CD8-positive, alpha-beta memory T cell (primary cell): ENCODE measurements at regions not wholly inside any gene's neighbourhood (a gene's known extent, or its start where the extent isn't known, plus 50 kb on each side); places are given as distances from the start of the nearest gene placed in this dataset.
A peak's percentile ranks its signal among the peaks of the same experiment; 100 is the strongest.

Experiments
- CTCF ChIA-PET: fragments of 350-600 bp; sonication (Branson Sonifier 250); formaldehyde crosslinking; loops from one replicate; lab custom pipeline; 2021; ENCODE audit warnings: antibody characterized with exemption; lab: Charles Lee
- POLR2A ChIA-PET: fragments of 350-600 bp; sonication (Branson Sonifier 250); formaldehyde crosslinking; loops from one replicate; lab custom pipeline; 2021; ENCODE audit warnings: antibody characterized with exemption; lab: Charles Lee
- DNase-seq, 5 donors: peaks; one replicate each; pipeline versions ENCODE4 v3.0.0 to v3.0.0-alpha.2; 2020 to 2022; ENCODE audit warnings: mixed read lengths in 1 of 5
- H3K27ac ChIP-seq: one replicate; pipeline ENCODE4 v1.7.0; 2013; ENCODE audit warnings: low read depth, mild to moderate bottlenecking, low read length, moderate library complexity
- H3K27me3 ChIP-seq: 2 replicates; pipeline ENCODE4 v1.7.0; 2013; ENCODE audit warnings: low read length, mild to moderate bottlenecking; ENCODE audit not compliant: insufficient read depth, poor library complexity, severe bottlenecking
- H3K36me3 ChIP-seq: 2 replicates; pipeline ENCODE4 v1.7.0; 2013; ENCODE audit warnings: mild to moderate bottlenecking, low read length, moderate library complexity; ENCODE audit not compliant: insufficient read depth
- H3K4me1 ChIP-seq: 2 replicates; pipeline ENCODE4 v1.7.0; 2013; ENCODE audit warnings: mild to moderate bottlenecking, low read length, moderate library complexity; ENCODE audit not compliant: insufficient read depth
- H3K4me3 ChIP-seq: 2 replicates; pipeline ENCODE4 v1.7.0; 2013; ENCODE audit warnings: mild to moderate bottlenecking, low read length
- H3K9me3 ChIP-seq: 2 replicates; pipeline ENCODE4 v1.7.0; 2013; ENCODE audit warnings: mild to moderate bottlenecking, low read length
- H3K27ac Mint-ChIP-seq, 8 donors: one replicate each; pipeline ENCODE4 v1.8.0; 2020 to 2021; ENCODE audit warnings: mixed read lengths in 8 of 8, mild to moderate bottlenecking in 6 of 8, inconsistent platforms in 3 of 8, moderate library complexity in 3 of 8
- H3K27me3 Mint-ChIP-seq, 2 donors: one replicate each; pipeline ENCODE4 v1.8.0; 2020 to 2021; ENCODE audit warnings: mixed read lengths in 2 of 2, mild to moderate bottlenecking in 1 of 2, moderate library complexity in 1 of 2
- H3K36me3 Mint-ChIP-seq, 3 donors: one replicate each; pipeline ENCODE4 v1.8.0; 2020 to 2021; ENCODE audit warnings: mixed read lengths in 3 of 3, inconsistent platforms in 1 of 3, mild to moderate bottlenecking in 1 of 3
- H3K4me1 Mint-ChIP-seq, 3 donors: one replicate each; pipeline ENCODE4 v1.8.0; 2020 to 2021; ENCODE audit warnings: mixed read lengths in 3 of 3, inconsistent platforms in 1 of 3, mild to moderate bottlenecking in 1 of 3
- H3K4me3 Mint-ChIP-seq, 7 donors: one replicate each; pipeline ENCODE4 v1.8.0; 2020 to 2021; ENCODE audit warnings: mixed read lengths in 7 of 7, mild to moderate bottlenecking in 6 of 7, moderate library complexity in 4 of 7, inconsistent platforms in 2 of 7
- H3K9me3 Mint-ChIP-seq, 5 donors: one replicate each; pipeline ENCODE4 v1.8.0; 2020 to 2022; ENCODE audit warnings: mixed read lengths in 5 of 5, mild to moderate bottlenecking in 3 of 5, moderate library complexity in 2 of 5, inconsistent platforms in 1 of 5

DNA sequence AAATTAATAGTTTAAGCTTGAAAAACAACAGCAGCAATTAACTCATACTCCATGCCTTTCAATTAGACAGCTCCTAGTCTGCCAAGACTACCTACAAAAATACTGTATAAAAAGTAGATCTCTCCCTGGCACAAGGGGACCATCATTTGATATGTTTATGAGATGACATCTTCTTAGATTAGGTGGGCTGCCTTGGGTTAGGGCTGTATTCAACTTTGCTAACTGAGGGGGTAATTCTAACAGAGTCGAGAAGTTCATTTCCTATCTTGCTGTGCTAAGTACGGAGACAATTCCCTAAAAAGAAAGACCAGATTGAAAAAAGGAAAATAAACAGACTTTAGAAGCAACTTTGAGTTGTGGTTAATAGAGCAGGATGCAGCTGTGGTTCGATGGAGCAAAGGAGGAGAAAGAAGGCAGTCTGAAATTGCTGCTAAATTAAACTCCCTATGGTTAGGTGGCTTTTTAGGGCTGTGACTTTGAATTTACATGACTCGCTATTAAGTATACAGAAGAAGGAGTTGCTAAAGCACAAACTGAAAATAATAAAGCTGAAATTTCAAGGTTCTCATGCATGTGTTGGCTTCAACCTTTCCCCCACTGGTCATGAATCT is 75.4 kb downstream of the CDC7 start:
- DNase-seq, result no peak
- H3K4me3 Mint-ChIP-seq, result peak overlapping the region in 2 of 7 donors; percentile 3 to 4
- H3K4me3 ChIP-seq, result no peak overlapping the region
- H3K27ac ChIP-seq, result no peak overlapping the region
- H3K27me3 Mint-ChIP-seq, result no peaks in the 10 kb centered on the region
- H3K9me3 ChIP-seq, result no peaks in the 10 kb centered on the region
- peaks cover 25 to 44% (median 32%) of the 10 kb centered on the region in 3 donors for H3K4me1 Mint-ChIP-seq
- no peaks in the 10 kb centered on the region for H3K36me3 ChIP-seq
- no peaks in the 10 kb centered on the region for H3K9me3 Mint-ChIP-seq
- no peaks in the 10 kb centered on the region for H3K27me3 ChIP-seq
- peaks cover 0 to 7% (median 2%) of the 10 kb centered on the region in 3 donors for H3K36me3 Mint-ChIP-seq
- peak overlapping the region in 3 of 8 donors; percentile 16 to 43 (median 35) for H3K27ac Mint-ChIP-seq
- CTCF ChIA-PET, result interaction anchor here (1.0 to 3.3 kb wide), 3 partner anchors 22 to 63 kb away, joined by 3 to 11 read pairs (median 4); no protein-coding TSS in a partner anchor
- POLR2A ChIA-PET, result interaction anchor here (0.6 kb wide), 1 partner anchor 16 kb away, joined by 3 read pairs; no protein-coding TSS in a partner anchor
- peaks cover 11% of the 10 kb centered on the region for H3K4me1 ChIP-seq

DNA sequence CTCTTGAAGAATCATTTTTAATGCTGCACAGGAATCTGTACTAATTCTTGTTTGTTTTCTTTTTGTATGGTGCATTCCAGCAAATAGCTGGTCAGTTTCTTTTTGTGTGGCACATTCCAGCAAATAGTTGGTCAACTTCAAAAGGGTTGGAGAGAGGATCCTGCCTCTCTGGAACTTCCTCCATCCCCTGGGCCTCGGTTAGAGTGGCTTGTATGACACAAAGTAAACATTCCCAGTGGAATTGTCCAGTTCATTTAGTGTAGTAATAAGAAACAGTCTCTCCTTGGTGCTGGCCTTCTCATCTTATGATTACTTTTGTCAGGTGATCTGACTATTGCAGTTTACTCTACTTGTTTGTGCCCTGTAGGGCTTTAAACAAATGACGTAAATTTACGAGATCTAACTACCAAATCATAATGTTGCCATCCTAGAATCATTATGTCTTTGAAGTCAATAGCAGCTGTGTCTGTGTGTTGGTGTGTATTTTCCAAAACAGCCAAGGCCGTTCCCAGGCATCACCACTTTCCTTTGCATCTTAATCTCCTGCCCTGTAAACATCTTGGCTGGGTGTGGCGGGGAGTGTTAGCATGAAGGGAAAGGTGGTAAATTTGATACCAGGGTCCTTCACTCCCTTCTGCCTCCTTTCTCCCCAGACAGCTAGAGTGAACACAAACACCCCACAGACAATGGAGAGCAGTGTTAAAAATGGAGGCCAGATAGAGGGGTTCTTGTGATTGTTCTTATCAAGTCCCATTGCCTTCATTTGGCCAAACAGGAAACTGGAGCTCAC is 77.9 kb downstream of the CDC7 start:
- Histone ChIP-seq H3K27ac (no peak overlapping the region), H3K4me3 (no peak overlapping the region), H3K36me3 (no peaks in the 10 kb centered on the region), H3K9me3 (no peaks in the 10 kb centered on the region), H3K4me1 (peaks cover 11% of the 10 kb centered on the region), H3K27me3 (no peaks in the 10 kb centered on the region)
- POLR2A ChIA-PET, result interaction anchor here (1.0 kb wide), 1 partner anchor 27 kb away, joined by 3 read pairs; no protein-coding TSS in a partner anchor
- Mint-ChIP-seq H3K4me3 (no peak overlapping the region), H3K27ac (no peak overlapping the region), H3K9me3 (no peaks in the 10 kb centered on the region), H3K36me3 (peaks cover 0 to 7% (median 0%) of the 10 kb centered on the region in 3 donors), H3K27me3 (no peaks in the 10 kb centered on the region), H3K4me1 (peaks cover 22 to 37% (median 24%) of the 10 kb centered on the region in 3 donors)
- DNase-seq, result no peak
- CTCF ChIA-PET, result no interaction called here

DNA sequence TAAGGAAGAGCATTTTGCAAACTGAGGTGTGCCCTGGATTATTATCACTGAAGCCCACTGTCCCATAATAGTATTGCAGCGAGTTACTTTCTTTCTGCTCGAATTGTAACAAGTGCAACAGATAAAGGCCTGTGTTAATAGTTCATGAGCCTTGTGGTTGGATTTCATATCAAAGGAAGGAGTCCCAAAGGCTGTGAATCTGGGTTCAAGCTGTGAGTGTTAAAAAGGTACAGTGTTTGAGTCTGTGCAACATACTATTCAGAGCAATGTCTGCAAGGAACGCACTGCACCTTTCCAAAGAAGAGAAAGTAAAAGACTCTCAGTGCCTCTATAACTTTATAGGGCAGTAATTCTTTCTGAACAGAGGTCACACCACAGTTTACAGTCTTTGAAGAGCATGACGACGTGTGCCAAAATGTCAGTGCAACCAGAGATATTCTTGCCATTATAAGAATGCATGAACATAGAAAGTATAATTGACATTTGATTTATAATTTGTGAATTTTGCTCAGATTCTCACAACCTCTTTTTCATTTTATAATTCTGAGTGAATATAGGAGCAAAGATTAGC is 79.1 kb downstream of the CDC7 start:
- Mint-ChIP-seq H3K36me3 (peaks cover 0 to 7% (median 0%) of the 10 kb centered on the region in 3 donors), H3K9me3 (no peaks in the 10 kb centered on the region), H3K27ac (no peak overlapping the region), H3K4me3 (no peak overlapping the region), H3K27me3 (no peaks in the 10 kb centered on the region), H3K4me1 (peaks cover 27 to 43% (median 28%) of the 10 kb centered on the region in 3 donors)
- Histone ChIP-seq H3K27ac (no peak overlapping the region), H3K4me3 (no peak overlapping the region), H3K9me3 (no peaks in the 10 kb centered on the region), H3K4me1 (peaks cover 11% of the 10 kb centered on the region), H3K36me3 (no peaks in the 10 kb centered on the region), H3K27me3 (no peaks in the 10 kb centered on the region)
- DNase-seq, result no peak
- POLR2A ChIA-PET, result no interaction called here
- CTCF ChIA-PET, result no interaction called here

DNA sequence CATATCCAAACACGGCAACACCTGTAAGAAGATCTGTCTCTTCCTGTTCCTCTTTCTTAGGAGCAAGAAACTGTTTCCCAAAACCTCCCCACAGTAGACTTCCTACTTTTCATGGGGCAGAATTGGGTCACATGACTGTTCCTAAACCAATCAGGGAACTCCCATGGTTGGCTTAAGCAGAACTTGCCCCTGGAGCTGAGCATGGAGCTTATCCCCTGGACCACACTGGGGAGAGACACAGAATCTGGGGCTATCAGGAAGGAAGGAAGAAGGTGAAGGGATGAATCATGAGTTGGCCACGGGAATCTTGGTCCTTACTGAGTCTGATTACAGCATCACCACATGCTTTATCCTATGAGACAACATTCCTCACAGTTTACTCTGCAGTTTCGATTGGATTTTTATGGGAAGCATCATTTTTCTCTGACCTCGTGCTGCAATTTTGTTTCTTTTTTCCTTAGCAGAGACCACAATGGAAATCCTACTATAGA is 81.8 kb downstream of the CDC7 start:
- H3K27ac Mint-ChIP-seq, result peak overlapping the region in 1 of 8 donors; percentile 4
- H3K4me1 Mint-ChIP-seq, result peaks cover 18 to 34% (median 19%) of the 10 kb centered on the region in 3 donors
- Histone ChIP-seq H3K27me3 (no peaks in the 10 kb centered on the region), H3K36me3 (no peaks in the 10 kb centered on the region), H3K9me3 (no peaks in the 10 kb centered on the region), H3K27ac (no peak overlapping the region), H3K4me1 (no peaks in the 10 kb centered on the region), H3K4me3 (no peak overlapping the region)
- H3K36me3 Mint-ChIP-seq, result peaks cover 0 to 9% (median 2%) of the 10 kb centered on the region in 3 donors
- no peak for DNase-seq
- no peaks in the 10 kb centered on the region for H3K27me3 Mint-ChIP-seq
- no peaks in the 10 kb centered on the region for H3K9me3 Mint-ChIP-seq
- ChIA-PET POLR2A (no interaction called here), CTCF (no interaction called here)
- H3K4me3 Mint-ChIP-seq, result no peak overlapping the region

DNA sequence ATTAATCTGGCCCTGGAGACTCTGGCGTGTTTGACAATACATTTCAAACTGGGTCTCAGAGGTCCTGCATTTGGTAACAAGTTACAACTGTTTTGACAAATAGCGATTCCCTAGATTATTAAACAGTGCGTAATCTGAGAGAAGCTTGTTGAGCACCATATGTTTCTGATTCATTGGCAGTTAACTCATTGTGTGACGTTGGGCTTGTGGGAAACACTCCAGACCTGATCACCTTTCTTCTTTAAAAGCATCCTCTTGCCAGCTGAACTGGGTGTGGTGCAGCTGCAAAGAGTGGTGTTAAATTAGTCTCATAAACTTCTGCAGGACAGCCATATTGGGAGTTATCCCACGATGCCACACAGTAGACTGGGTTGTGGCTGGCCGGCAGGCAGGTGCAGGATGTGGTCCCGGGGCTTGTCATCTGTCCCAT is 82.7 kb downstream of the CDC7 start:
- Mint-ChIP-seq H3K27me3 (no peaks in the 10 kb centered on the region), H3K36me3 (peaks cover 0 to 9% (median 2%) of the 10 kb centered on the region in 3 donors), H3K27ac (no peak overlapping the region), H3K4me1 (peaks cover 18 to 31% (median 19%) of the 10 kb centered on the region in 3 donors), H3K4me3 (no peak overlapping the region), H3K9me3 (no peaks in the 10 kb centered on the region)
- H3K4me3 ChIP-seq, result no peak overlapping the region
- DNase-seq, result no peak
- no peak overlapping the region for H3K27ac ChIP-seq
- no peaks in the 10 kb centered on the region for H3K36me3 ChIP-seq
- H3K27me3 ChIP-seq, result no peaks in the 10 kb centered on the region
- ChIA-PET POLR2A (interaction anchor here (0.8 kb wide), 1 partner anchor 12 kb away, joined by 4 read pairs; no protein-coding TSS in a partner anchor), CTCF (no interaction called here)
- no peaks in the 10 kb centered on the region for H3K9me3 ChIP-seq
- H3K4me1 ChIP-seq, result no peaks in the 10 kb centered on the region

DNA sequence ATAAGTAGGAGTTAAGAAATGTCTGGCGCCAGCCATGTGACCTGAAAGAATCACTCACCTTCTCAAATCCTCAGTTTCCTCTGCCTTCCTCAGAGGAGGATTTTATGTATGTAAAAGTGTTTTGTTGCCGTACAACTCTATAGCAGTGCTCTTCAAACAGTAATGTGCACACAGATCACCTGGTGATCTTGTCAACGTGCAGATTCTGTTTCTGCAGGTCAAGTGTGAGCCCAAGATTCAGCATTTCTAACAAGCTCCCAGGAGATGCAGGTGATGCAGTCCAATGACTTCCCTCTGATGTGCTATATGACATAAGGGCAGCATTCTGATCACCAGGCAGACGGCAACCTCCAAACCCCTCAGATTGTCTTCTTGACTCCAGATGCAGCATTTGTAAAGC is 83.7 kb downstream of the CDC7 start:
- Histone ChIP-seq H3K27me3 (no peaks in the 10 kb centered on the region), H3K27ac (no peak overlapping the region), H3K4me3 (no peak overlapping the region), H3K4me1 (no peaks in the 10 kb centered on the region), H3K9me3 (no peaks in the 10 kb centered on the region), H3K36me3 (no peaks in the 10 kb centered on the region)
- Mint-ChIP-seq H3K27ac (no peak overlapping the region), H3K4me1 (peaks cover 19 to 29% (median 20%) of the 10 kb centered on the region in 3 donors), H3K27me3 (no peaks in the 10 kb centered on the region), H3K9me3 (no peaks in the 10 kb centered on the region), H3K36me3 (peaks cover 0 to 9% (median 2%) of the 10 kb centered on the region in 3 donors), H3K4me3 (no peak overlapping the region)
- POLR2A ChIA-PET, result no interaction called here
- CTCF ChIA-PET, result no interaction called here
- no peak for DNase-seq

DNA sequence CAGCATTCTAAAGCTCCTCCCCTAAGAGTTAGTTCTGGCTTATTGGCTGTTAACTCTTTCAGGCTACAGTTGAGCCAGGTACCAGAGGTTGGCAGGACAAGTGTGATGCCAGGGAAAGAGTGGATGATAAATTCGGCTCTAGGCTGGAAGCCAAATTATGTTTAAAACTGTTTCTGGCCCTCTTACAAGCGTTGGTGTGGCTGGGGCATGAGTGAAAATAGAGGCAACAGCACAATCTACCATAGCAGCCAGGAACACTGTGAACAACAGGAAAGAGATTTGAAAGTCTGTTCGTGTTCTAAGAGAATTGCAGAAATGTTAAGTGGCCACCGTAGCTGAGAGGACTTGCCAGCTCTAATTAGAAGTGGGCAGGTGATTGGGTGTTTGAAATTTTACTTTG is 84.2 kb downstream of the CDC7 start:
- Histone ChIP-seq H3K27me3 (no peaks in the 10 kb centered on the region), H3K4me3 (no peak overlapping the region), H3K27ac (no peak overlapping the region), H3K36me3 (no peaks in the 10 kb centered on the region), H3K9me3 (no peaks in the 10 kb centered on the region), H3K4me1 (no peaks in the 10 kb centered on the region)
- CTCF ChIA-PET, result no interaction called here
- H3K4me1 Mint-ChIP-seq, result peaks cover 18 to 25% (median 19%) of the 10 kb centered on the region in 3 donors
- no peaks in the 10 kb centered on the region for H3K27me3 Mint-ChIP-seq
- peaks cover 0 to 9% (median 2%) of the 10 kb centered on the region in 3 donors for H3K36me3 Mint-ChIP-seq
- POLR2A ChIA-PET, result no interaction called here
- H3K9me3 Mint-ChIP-seq, result no peaks in the 10 kb centered on the region
- peak overlapping the region in 2 of 8 donors; percentile 64 to 82 for H3K27ac Mint-ChIP-seq
- DNase-seq, result no peak
- no peak overlapping the region for H3K4me3 Mint-ChIP-seq
